GM18517 (cell line): ENCODE measurements at regions not wholly inside any gene's neighbourhood (a gene's known extent, or its start where the extent isn't known, plus 50 kb on each side); places are given as distances from the start of the nearest gene placed in this dataset.
"Not testable (repeated sequence)": the region's sequence is repeated elsewhere in the genome, so short reads cannot be mapped to it uniquely, and the experiment has no call there.

Experiments used
- ATAC-seq: cut with Tn5 transposase; IDR thresholded peaks from one replicate; pipeline ENCODE4 v1.9.1; 2021; ENCODE audit warnings: mild to moderate bottlenecking, moderate library complexity; ENCODE audit not compliant: unreplicated experiment

DNA sequence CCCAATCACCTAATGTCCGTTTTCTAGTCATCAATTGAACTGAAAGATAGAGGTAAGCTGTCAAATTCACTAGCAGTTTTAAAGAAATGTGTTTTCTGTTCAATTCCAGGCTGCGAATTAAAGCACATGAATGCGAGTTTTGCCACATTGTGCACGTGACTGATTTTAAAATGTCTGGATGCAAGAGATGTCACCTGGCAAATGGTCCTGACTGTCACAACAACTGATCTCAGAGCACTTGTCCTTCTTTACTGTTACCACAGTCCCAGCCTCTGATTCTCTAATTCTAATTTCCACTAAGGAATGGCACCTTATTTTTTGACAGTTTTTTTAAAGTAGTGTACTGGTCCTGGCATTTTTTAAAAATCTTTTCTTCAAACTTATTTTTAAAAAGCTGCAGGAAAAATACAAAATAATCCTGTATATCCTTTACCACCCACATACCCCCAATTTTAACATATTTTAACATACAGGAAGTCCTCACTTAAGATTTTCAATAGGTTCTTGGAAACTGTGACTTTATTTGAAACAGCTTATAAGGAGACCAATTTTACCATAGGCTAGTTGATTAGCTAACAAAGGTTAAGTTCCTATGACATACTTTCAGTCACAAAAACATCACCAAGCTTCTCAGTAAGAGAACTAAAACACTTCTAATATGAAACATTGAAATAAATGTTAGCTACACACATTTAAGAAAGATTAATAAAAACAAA, 1364.3 kb downstream of the EFNA5 start:
- no peak for ATAC-seq

DNA sequence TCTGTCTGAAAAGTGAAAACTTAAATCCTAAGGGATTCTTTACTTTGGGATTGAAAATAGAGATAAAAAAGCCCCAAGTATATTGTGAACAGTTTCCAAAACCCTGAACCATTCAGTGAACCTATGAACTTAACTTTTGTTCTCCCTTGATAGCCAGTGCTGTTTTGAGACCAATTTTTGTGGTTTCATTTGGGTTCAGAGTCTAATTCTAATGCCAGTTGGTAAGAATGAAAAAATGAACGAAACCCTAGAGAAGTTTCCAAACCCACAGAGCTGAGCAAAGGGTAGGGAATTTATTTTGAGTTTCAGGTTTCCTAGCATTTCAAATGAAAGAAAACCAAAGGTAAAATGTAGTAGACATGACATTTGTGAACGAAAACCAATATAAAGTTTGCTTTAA, 1366.8 kb downstream of the EFNA5 start:
- ATAC-seq = no peak

DNA sequence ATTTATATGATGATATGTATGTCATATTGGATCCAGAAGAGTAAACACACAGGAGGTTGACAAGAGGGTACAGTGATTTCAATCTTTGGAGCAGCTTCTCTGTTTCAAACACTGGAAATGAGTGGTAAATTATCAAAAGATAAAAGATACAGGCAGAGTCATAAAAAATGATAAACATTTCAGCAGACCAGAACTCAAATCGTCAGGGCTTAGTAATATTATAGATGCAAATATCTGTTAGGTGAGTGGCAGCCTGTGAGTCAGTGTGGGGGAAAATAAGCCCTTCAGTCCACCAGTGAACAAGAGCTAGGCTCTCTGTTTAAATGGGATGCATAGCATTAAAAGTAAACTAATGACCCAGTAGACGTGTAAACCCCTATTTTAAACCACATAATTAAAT, 1378.1 kb downstream of the EFNA5 start:
- ATAC-seq = no peak

DNA sequence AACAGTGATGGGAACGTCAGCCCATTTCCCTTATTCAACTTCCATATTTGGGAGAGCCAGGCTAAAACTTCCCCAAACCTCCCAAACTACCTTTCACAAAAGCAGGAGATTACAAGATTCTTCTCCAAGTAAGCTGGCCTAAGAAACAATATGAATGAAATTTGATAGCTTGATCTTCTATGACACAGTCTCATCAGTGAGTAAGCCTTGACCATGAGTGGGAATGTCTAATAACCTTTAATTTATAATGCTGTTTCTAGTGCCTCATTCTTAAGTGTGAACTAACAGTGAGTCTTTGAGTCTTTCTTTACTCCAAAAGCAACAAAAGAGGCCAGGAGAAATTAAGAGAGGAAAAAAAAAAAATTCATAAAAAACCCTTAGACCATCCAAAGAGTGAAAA, 1379.9 kb downstream of the EFNA5 start:
- no peak for ATAC-seq

DNA sequence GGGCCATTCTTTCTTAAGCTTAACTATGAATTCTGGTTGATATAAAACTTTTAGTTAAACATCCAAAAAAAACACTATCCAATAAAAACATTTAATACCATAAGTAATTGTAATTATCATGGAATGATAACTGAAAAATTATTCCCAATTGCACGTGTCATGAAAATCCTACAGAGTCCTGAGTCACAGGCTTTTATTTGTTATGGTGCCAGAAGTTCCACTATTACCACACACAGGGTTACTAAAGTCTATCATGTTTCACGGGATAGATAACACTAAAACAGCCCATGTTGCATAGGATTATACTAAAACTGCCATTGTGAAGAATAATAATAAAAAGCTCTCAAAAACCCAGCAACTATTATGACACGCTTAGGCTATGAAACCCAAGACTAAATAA, 1381.8 kb downstream of the EFNA5 start:
- no peak for ATAC-seq

DNA sequence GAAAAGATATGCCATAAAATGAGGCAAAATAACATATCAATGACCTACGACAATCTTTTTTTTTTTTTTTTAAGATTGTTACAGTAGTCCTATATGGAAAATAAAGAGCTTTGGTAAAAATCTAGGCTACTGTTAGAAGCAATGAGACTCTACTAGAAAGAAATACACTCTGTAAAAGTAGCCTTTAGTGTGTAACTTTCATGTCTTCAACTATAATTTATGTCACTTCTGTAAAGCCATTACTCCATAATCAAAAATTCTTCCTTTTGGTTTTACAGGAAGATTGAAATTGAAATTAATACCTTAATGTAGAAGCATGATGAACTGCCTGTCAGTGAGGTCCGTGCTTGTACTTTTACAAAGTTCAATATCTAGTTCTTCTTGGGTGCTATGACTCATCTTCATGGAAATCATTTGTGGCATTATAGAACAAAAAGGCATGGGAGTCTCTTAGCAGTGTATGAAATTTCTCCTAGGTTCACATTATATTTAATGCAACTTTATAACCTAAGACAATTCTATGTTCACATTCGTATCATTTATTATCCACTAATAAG, 1393.1 kb downstream of the EFNA5 start:
- ATAC-seq = no peak

DNA sequence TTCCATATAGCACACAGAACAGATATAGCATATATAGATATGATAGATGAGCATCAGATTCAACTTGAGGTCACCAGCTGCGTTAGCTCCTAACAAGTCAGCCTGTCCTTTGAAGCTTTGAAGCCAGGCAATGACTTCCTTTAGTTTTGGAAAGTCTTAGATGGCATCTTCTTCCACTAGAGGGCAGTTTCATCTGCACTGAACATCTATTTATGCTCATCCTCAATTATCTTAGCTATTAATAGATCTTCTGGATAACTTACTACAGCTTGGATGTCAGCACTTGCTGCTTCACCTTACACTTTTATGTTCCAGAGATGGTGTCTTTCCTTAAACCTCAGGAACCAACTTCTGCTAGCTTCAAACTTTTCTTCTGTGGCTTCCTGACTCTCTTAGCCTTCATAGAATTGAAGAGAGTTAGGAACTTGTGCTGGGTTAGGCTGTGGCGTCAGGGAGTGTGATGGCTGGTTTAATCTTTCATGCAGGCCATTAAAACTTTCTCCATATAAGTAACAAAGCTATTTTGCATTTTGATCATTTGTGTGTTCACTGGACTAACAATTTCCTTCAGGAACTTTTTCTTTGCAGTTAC, 1401.4 kb downstream of the EFNA5 start:
- no peak for ATAC-seq

DNA sequence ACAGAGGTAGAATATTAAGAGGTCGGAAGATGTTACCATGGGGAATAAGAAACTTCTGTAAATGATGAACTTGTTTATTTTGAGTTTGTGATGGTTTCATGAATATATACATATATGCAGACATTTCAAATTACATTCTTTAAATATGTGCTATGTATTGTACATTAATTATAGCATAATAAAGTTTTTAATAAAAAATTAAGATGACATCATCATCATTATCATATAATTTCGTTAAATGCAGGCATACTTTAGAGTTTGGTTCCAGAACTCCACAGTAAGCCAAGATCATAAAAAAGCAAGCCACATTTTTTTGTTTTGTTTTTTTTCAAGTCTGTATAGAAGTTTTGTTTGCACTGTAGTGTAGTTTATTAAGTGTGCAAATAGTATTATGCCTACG, 1403.5 kb downstream of the EFNA5 start:
- ATAC-seq = no peak

DNA sequence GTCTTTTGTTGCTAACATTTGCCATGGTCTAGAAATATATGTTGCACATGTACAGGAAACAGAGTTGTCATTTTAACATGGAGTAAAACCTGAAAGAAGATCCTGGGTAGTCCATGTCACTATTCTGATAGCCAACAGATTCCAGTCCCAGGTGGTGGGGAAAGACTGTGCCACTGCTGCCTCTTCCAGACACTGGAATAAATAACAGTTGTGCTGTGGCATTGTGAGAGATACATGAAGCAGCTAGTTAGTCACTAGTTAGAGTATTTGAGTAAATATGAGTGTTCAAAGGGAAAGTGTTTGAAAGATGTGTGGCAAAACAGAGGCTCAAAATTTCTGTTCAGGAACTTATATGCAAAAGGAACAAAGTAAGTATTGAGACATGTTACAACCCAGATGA, 1408.3 kb downstream of the EFNA5 start:
- ATAC-seq = no peak

DNA sequence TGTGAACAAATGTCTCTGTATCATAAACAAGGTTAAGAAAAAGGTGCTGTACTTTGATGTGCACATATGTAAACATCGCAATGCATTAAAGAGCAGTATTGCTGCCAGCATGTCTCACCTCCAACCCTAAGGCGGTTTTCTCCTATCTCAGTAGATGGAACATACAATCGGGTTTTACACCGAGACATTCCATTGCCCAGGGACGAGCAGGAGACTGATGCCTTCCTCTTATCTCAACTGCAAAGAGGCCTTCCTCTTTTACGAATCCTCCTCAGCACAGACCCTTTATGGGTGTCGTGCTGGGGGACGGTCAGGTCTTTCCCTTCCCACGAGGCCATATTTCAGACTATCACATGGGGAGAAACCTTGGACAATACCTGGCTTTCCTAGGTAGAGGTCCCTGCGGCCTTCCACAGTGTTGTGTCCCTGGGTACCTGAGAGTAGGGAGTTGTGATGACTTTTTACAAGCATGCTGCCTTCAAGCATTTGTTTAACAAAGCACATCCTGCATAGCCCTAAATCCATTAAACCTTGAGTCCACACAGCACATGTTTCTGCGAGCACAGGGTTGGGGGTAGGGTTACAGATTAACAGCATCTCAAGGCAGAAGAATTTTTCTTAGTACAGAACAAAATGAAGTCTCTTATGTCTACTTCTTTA, 1411.2 kb downstream of the EFNA5 start:
- ATAC-seq = not testable (repeated sequence)

DNA sequence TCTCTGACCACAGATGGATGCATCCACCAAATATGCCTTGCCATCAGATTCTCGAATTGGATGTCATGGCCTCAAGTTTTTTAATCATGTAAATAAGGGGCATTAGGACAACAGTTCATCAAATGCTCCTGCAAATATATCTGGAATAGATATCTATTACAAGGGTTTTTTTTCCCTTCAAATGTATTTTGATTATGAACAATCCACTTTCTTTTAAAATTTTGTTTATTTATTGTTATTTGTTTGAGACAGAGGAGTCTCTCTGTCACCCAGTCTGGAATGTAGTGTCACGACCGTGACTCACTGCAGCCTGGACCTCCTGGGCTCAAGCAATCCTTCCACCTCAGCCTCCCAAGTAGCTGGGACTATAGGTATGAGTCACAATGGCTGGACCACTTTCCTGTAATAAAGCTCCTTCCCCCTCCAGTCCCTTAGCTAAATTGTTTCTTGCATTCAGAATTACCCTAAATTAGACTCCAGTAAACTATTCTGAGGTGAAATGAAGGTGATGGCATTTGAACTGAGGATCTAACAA, 1412.1 kb downstream of the EFNA5 start:
- no peak for ATAC-seq

DNA sequence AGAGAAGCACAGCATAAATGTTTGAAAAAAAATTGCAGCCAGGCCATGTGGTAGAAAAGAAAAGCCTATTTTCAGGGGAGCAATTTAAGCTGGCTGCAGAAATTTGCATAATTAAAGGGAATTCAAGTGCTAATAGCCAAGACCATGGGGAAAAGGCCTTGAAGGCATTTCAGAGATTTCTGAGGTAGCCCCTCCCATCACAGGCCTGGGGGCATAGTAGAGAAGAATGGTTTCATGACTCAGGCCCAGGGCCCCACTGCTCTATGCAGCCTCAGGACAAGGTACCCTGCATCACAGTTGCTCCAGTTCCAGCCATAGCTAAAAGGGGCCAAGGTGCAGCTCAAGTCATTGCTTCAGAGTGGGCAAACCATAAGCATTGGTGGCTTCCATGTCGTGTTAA, 1416.0 kb downstream of the EFNA5 start:
- no peak for ATAC-seq

DNA sequence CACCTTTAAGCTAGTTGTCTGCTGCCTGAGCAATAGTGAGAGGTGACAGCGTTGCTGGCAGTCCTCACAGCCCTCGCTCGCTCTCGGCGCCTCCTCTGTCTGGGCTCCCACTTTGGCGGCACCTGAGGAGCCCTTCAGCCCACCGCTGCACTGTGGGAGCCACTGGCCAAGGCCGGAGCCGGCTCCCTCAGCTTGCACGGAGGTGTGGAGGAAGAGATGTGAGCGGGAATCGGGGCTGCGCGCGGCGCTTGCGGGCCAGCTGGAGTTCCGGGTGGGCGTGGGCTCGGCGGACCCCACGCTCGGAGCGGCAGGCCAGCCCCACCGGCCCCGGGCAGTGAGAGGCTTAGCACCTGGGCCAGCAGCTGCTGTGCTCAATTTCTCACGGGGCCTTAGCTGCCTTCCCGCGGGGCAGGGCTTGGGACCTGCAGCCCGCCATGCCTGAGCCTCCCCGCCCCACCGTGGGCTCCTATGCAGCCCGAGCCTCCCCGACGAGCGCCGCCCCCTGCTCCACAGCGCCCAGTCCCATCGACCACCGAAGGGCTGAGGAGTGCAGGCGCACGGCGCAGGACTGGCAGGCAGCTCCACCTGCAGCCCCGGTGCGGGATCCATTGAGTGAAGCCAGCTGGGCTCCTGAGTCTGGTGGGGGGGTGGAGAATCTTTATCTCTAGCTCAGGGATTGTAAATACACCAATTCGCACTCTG, 1424.5 kb downstream of the EFNA5 start:
- not testable (repeated sequence) for ATAC-seq

DNA sequence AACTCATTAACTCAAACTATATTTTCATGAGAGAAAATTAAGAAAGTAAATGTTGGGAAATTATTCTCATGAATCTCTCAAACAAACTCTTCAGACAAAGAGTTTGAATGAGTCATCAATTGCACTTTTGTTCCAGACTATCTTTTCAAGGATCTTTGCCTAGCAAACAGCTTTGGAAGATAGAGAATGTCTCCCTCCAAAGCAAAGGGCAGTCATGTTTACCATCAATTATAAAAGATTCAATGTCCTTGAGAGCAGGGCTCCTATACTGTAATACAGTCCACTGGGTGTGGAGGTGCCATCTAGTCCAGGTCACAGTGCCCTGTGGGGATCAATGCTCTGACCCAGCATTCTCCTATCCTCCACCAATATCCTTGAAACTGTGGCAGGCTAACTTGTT, 1429.3 kb downstream of the EFNA5 start:
- no peak for ATAC-seq

DNA sequence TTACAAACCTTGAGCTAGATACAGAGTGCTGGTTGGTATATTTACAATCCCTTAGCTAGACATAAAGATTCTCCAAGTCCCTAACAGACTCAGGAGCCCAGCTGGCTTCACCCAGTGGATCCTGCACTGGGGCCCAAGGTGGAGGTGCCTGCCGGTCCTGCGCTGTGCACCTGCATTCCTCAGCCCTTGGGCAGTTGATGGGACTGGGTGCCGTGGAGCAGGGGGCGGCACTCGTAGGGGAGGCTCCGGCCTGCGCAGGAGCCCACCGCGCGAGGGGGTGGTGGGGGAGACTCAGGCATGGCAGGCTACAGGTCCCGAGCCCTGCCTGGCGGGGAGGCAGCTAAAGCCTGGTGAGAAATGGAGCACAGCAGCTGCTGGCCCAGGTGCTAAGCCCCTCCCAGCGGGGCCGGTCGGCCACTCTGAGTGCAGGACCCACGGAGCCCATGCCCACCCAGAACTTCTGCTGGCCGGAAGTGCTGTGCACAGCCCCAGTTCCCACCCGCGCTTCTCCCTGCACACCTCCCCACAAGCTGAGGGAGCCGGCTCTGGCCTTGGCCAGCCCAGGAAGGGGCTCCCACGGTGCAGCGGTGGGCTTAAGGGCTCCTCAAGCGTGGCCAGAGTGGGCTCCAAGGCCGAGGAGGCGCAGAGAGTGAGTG, 1464.7 kb downstream of the EFNA5 start:
- no peak for ATAC-seq

DNA sequence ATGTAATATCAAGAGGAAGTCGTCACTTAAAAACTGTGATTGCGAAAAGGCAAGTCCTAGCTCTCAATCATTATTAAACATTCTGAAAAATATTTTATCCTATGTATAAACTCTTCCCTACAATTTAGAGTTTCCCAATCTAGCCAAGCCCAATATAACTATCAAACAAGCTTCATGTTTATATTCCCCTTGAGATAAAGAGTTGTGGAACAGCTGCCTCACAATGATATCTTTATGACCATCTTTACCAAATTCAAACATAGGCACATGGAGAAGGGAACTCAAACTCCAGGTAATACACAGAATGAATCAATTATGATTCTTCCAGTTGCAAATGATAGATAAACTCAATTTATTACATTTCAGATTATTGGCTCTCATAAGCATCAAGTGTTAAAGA, 1468.7 kb downstream of the EFNA5 start:
- no peak for ATAC-seq

DNA sequence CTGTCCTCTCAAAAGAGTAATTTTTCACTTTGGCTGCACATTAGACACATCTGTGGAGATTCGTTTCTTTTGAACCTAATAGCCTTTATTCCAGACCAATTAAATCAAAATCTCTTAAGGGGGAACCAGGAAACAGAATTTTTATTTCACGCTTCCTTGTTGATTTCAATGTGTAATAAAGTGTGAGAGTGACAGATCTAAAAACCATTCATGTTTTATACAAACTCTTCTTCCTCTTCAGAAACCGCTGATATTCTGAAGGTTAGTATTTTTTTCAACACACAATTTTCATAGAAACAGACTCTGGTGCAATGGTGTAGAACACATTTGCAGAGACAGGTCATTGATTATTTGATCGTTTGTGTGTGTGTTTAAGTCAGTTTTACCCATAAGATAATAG, 1469.8 kb downstream of the EFNA5 start:
- no peak for ATAC-seq

DNA sequence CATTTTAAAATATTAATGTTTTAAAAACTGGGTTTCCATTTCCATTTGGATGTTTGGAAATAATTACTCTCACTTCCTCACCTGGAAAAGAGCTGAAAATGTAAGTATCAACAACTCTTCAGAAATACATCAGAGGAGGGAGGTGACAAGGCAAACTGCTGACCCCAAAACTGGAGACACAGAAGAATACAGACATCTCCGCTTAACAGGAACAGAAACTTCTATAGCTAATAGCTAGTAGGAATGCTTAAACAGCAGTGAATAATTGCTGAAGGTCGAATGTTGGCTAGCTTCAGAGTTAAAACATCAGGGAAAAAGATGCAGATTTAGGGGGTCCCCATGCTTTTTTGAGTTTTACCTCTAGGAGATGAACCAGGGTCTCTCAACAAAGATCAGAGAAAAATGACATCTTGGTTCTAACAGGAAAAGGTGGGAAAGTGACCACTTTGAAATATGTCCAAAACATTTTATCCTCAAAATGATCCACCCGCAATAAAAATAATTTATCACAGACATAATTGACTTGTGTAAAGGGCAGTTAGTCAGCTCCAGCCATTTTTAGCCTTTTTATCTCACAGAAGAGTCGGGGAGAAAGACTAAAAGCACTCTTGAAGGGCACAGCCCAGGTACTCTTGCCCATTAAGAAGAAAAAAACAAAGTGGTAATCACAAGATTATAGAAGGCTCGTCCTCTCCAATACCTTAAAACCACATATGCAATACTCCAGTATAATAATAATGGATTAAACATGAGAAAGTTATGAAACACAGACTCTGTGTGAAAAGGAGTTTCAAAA, 1474.9 kb downstream of the EFNA5 start:
- ATAC-seq = no peak

DNA sequence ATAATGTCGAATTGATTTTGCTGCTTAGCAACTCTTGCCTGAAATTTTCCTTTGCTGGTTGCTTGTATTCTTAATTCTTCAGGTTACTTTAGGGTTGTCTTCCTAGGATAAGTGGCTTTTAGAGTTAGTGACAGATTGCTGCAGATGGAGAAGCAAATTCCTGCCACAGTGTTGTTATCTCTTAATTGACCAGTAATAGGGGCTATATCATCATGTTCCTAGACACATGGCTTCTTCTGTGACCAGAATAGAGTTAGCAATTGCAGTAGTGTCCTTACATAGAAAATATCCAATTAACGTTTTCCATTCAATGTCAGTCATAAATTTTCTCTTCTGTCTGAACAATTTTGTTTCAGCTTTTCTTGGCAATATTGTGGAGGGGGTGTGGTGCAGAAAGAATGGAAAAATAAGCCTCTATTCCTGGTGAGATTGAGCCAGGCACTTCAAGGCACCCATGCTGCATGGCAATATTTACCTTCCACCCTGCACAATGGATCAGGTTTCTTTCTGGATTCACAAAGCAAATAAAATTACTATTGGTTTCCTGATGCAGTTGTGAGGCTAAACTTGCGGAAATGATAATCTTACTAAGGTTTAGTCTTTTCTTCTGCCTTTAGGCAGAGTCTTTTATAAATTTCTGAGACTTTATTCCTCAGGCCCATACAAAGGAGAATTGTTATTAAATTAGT, 1481.5 kb downstream of the EFNA5 start:
- ATAC-seq = no peak
